ENCODE measurements at regions not wholly inside any gene's neighbourhood (a gene's known extent, or its start where the extent isn't known, plus 50 kb on each side); places are given as distances from the start of the nearest gene placed in this dataset.

- Histone ChIP-seq H3K9ac (ENCODE audit: low read depth in 1 of 2, low read length in 2 of 2) (no peak overlapping the region), H3K36me3 (ENCODE audit: control insufficient read depth in 1 of 2, insufficient read depth in 2 of 2, low read length in 2 of 2) (no peaks in the 10 kb centered on the region), H3K4me1 (ENCODE audit: control insufficient read depth in 1 of 2, insufficient read depth in 2 of 2, low read length in 2 of 2) (no peaks in the 10 kb centered on the region), H3K4me3 (ENCODE audit: low read depth in 1 of 2, low read length in 2 of 2) (no peak overlapping the region), H3K27ac (ENCODE audit: low read depth, low read length) (no peak overlapping the region), H3K27me3 (ENCODE audit: control insufficient read depth in 1 of 2, insufficient read depth in 2 of 2, low read length in 2 of 2) (no peaks in the 10 kb centered on the region), H3K9me3 (ENCODE audit: control insufficient read depth in 1 of 2, low read length in 2 of 2) (no peaks in the 10 kb centered on the region)
Measured at GRCh38 chr2:193946806-193947205, 1710.2 kb upstream of the SLC39A10 start.

- H3K9me3 ChIP-seq (ENCODE audit: control insufficient read depth in 1 of 2, low read length in 2 of 2), result no peaks in the 10 kb centered on the region
- no peak overlapping the region for H3K4me3 ChIP-seq (ENCODE audit: low read depth in 1 of 2, low read length in 2 of 2)
- no peak overlapping the region for H3K9ac ChIP-seq (ENCODE audit: low read depth in 1 of 2, low read length in 2 of 2)
- no peak overlapping the region for H3K27ac ChIP-seq (ENCODE audit: low read depth, low read length)
- no peaks in the 10 kb centered on the region for H3K4me1 ChIP-seq (ENCODE audit: control insufficient read depth in 1 of 2, insufficient read depth in 2 of 2, low read length in 2 of 2)
- H3K27me3 ChIP-seq (ENCODE audit: control insufficient read depth in 1 of 2, insufficient read depth in 2 of 2, low read length in 2 of 2), result no peaks in the 10 kb centered on the region
- H3K36me3 ChIP-seq (ENCODE audit: control insufficient read depth in 1 of 2, insufficient read depth in 2 of 2, low read length in 2 of 2), result no peaks in the 10 kb centered on the region
Measured at GRCh38 chr2:193943406-193943960, 1713.5 kb upstream of the SLC39A10 start.

- H3K4me3 ChIP-seq (ENCODE audit: low read depth in 1 of 2, low read length in 2 of 2), result no peak overlapping the region
- no peak overlapping the region for H3K27ac ChIP-seq (ENCODE audit: low read depth, low read length)
- no peaks in the 10 kb centered on the region for H3K4me1 ChIP-seq (ENCODE audit: control insufficient read depth in 1 of 2, insufficient read depth in 2 of 2, low read length in 2 of 2)
- H3K9ac ChIP-seq (ENCODE audit: low read depth in 1 of 2, low read length in 2 of 2), result no peak overlapping the region
- no peaks in the 10 kb centered on the region for H3K9me3 ChIP-seq (ENCODE audit: control insufficient read depth in 1 of 2, low read length in 2 of 2)
- H3K36me3 ChIP-seq (ENCODE audit: control insufficient read depth in 1 of 2, insufficient read depth in 2 of 2, low read length in 2 of 2), result no peaks in the 10 kb centered on the region
- no peaks in the 10 kb centered on the region for H3K27me3 ChIP-seq (ENCODE audit: control insufficient read depth in 1 of 2, insufficient read depth in 2 of 2, low read length in 2 of 2)
Measured at GRCh38 chr2:193935114-193935513, 1721.9 kb upstream of the SLC39A10 start.

- Histone ChIP-seq H3K4me3 (ENCODE audit: low read depth in 1 of 2, low read length in 2 of 2) (no peak overlapping the region), H3K27me3 (ENCODE audit: control insufficient read depth in 1 of 2, insufficient read depth in 2 of 2, low read length in 2 of 2) (no peaks in the 10 kb centered on the region), H3K27ac (ENCODE audit: low read depth, low read length) (no peak overlapping the region), H3K9ac (ENCODE audit: low read depth in 1 of 2, low read length in 2 of 2) (no peak overlapping the region), H3K9me3 (ENCODE audit: control insufficient read depth in 1 of 2, low read length in 2 of 2) (no peaks in the 10 kb centered on the region), H3K36me3 (ENCODE audit: control insufficient read depth in 1 of 2, insufficient read depth in 2 of 2, low read length in 2 of 2) (no peaks in the 10 kb centered on the region), H3K4me1 (ENCODE audit: control insufficient read depth in 1 of 2, insufficient read depth in 2 of 2, low read length in 2 of 2) (no peaks in the 10 kb centered on the region)
Measured at GRCh38 chr2:193929131-193929530, 1727.9 kb upstream of the SLC39A10 start.

GRCh38 chr2:193907561-193907960, 1712.8 kb upstream of the TMEFF2 start:
- Histone ChIP-seq H3K27me3 (ENCODE audit: control insufficient read depth in 1 of 2, insufficient read depth in 2 of 2, low read length in 2 of 2) (no peaks in the 10 kb centered on the region), H3K27ac (ENCODE audit: low read depth, low read length) (no peak overlapping the region), H3K4me3 (ENCODE audit: low read depth in 1 of 2, low read length in 2 of 2) (no peak overlapping the region), H3K4me1 (ENCODE audit: control insufficient read depth in 1 of 2, insufficient read depth in 2 of 2, low read length in 2 of 2) (no peaks in the 10 kb centered on the region), H3K9ac (ENCODE audit: low read depth in 1 of 2, low read length in 2 of 2) (no peak overlapping the region), H3K36me3 (ENCODE audit: control insufficient read depth in 1 of 2, insufficient read depth in 2 of 2, low read length in 2 of 2) (no peaks in the 10 kb centered on the region), H3K9me3 (ENCODE audit: control insufficient read depth in 1 of 2, low read length in 2 of 2) (no peaks in the 10 kb centered on the region)

- no peaks in the 10 kb centered on the region for H3K9me3 ChIP-seq (ENCODE audit: control insufficient read depth in 1 of 2, low read length in 2 of 2)
- H3K36me3 ChIP-seq (ENCODE audit: control insufficient read depth in 1 of 2, insufficient read depth in 2 of 2, low read length in 2 of 2), result no peaks in the 10 kb centered on the region
- no peak overlapping the region for H3K9ac ChIP-seq (ENCODE audit: low read depth in 1 of 2, low read length in 2 of 2)
- no peaks in the 10 kb centered on the region for H3K27me3 ChIP-seq (ENCODE audit: control insufficient read depth in 1 of 2, insufficient read depth in 2 of 2, low read length in 2 of 2)
- no peak overlapping the region for H3K27ac ChIP-seq (ENCODE audit: low read depth, low read length)
- H3K4me3 ChIP-seq (ENCODE audit: low read depth in 1 of 2, low read length in 2 of 2), result no peak overlapping the region
- no peaks in the 10 kb centered on the region for H3K4me1 ChIP-seq (ENCODE audit: control insufficient read depth in 1 of 2, insufficient read depth in 2 of 2, low read length in 2 of 2)
Measured at GRCh38 chr2:193900292-193900691, 1705.6 kb upstream of the TMEFF2 start.

GRCh38 chr2:193895226-193895625, 1700.5 kb upstream of the TMEFF2 start:
- H3K27ac ChIP-seq (ENCODE audit: low read depth, low read length), result no peak overlapping the region
- no peak overlapping the region for H3K4me3 ChIP-seq (ENCODE audit: low read depth in 1 of 2, low read length in 2 of 2)
- no peak overlapping the region for H3K9ac ChIP-seq (ENCODE audit: low read depth in 1 of 2, low read length in 2 of 2)
- H3K4me1 ChIP-seq (ENCODE audit: control insufficient read depth in 1 of 2, insufficient read depth in 2 of 2, low read length in 2 of 2), result no peaks in the 10 kb centered on the region
- no peaks in the 10 kb centered on the region for H3K27me3 ChIP-seq (ENCODE audit: control insufficient read depth in 1 of 2, insufficient read depth in 2 of 2, low read length in 2 of 2)
- no peaks in the 10 kb centered on the region for H3K9me3 ChIP-seq (ENCODE audit: control insufficient read depth in 1 of 2, low read length in 2 of 2)
- no peaks in the 10 kb centered on the region for H3K36me3 ChIP-seq (ENCODE audit: control insufficient read depth in 1 of 2, insufficient read depth in 2 of 2, low read length in 2 of 2)

GRCh38 chr2:193894081-193894480, 1699.3 kb upstream of the TMEFF2 start:
- Histone ChIP-seq H3K4me3 (ENCODE audit: low read depth in 1 of 2, low read length in 2 of 2) (no peak overlapping the region), H3K27ac (ENCODE audit: low read depth, low read length) (no peak overlapping the region), H3K36me3 (ENCODE audit: control insufficient read depth in 1 of 2, insufficient read depth in 2 of 2, low read length in 2 of 2) (no peaks in the 10 kb centered on the region), H3K27me3 (ENCODE audit: control insufficient read depth in 1 of 2, insufficient read depth in 2 of 2, low read length in 2 of 2) (no peaks in the 10 kb centered on the region), H3K9me3 (ENCODE audit: control insufficient read depth in 1 of 2, low read length in 2 of 2) (no peaks in the 10 kb centered on the region), H3K4me1 (ENCODE audit: control insufficient read depth in 1 of 2, insufficient read depth in 2 of 2, low read length in 2 of 2) (no peaks in the 10 kb centered on the region), H3K9ac (ENCODE audit: low read depth in 1 of 2, low read length in 2 of 2) (no peak overlapping the region)

- no peaks in the 10 kb centered on the region for H3K36me3 ChIP-seq (ENCODE audit: control insufficient read depth in 1 of 2, insufficient read depth in 2 of 2, low read length in 2 of 2)
- no peak overlapping the region for H3K9ac ChIP-seq (ENCODE audit: low read depth in 1 of 2, low read length in 2 of 2)
- no peaks in the 10 kb centered on the region for H3K9me3 ChIP-seq (ENCODE audit: control insufficient read depth in 1 of 2, low read length in 2 of 2)
- no peak overlapping the region for H3K4me3 ChIP-seq (ENCODE audit: low read depth in 1 of 2, low read length in 2 of 2)
- H3K27ac ChIP-seq (ENCODE audit: low read depth, low read length), result no peak overlapping the region
- H3K27me3 ChIP-seq (ENCODE audit: control insufficient read depth in 1 of 2, insufficient read depth in 2 of 2, low read length in 2 of 2), result no peaks in the 10 kb centered on the region
- H3K4me1 ChIP-seq (ENCODE audit: control insufficient read depth in 1 of 2, insufficient read depth in 2 of 2, low read length in 2 of 2), result no peaks in the 10 kb centered on the region
Measured at GRCh38 chr2:193891023-193891422, 1696.3 kb upstream of the TMEFF2 start.

GRCh38 chr2:193885419-193885818, 1690.7 kb upstream of the TMEFF2 start:
- Histone ChIP-seq H3K27ac (ENCODE audit: low read depth, low read length) (no peak overlapping the region), H3K27me3 (ENCODE audit: control insufficient read depth in 1 of 2, insufficient read depth in 2 of 2, low read length in 2 of 2) (no peaks in the 10 kb centered on the region), H3K36me3 (ENCODE audit: control insufficient read depth in 1 of 2, insufficient read depth in 2 of 2, low read length in 2 of 2) (no peaks in the 10 kb centered on the region), H3K9me3 (ENCODE audit: control insufficient read depth in 1 of 2, low read length in 2 of 2) (no peaks in the 10 kb centered on the region), H3K4me3 (ENCODE audit: low read depth in 1 of 2, low read length in 2 of 2) (no peak overlapping the region), H3K9ac (ENCODE audit: low read depth in 1 of 2, low read length in 2 of 2) (no peak overlapping the region), H3K4me1 (ENCODE audit: control insufficient read depth in 1 of 2, insufficient read depth in 2 of 2, low read length in 2 of 2) (no peaks in the 10 kb centered on the region)

GRCh38 chr2:193883820-193884219, 1689.1 kb upstream of the TMEFF2 start:
- Histone ChIP-seq H3K27me3 (ENCODE audit: control insufficient read depth in 1 of 2, insufficient read depth in 2 of 2, low read length in 2 of 2) (no peaks in the 10 kb centered on the region), H3K9ac (ENCODE audit: low read depth in 1 of 2, low read length in 2 of 2) (no peak overlapping the region), H3K27ac (ENCODE audit: low read depth, low read length) (no peak overlapping the region), H3K36me3 (ENCODE audit: control insufficient read depth in 1 of 2, insufficient read depth in 2 of 2, low read length in 2 of 2) (no peaks in the 10 kb centered on the region), H3K4me3 (ENCODE audit: low read depth in 1 of 2, low read length in 2 of 2) (no peak overlapping the region), H3K4me1 (ENCODE audit: control insufficient read depth in 1 of 2, insufficient read depth in 2 of 2, low read length in 2 of 2) (no peaks in the 10 kb centered on the region), H3K9me3 (ENCODE audit: control insufficient read depth in 1 of 2, low read length in 2 of 2) (no peaks in the 10 kb centered on the region)

Measured in duodenal mucosa (tissue), 2 donors.